ENCODE measurements at regions not wholly inside any gene's neighbourhood (a gene's known extent, or its start where the extent isn't known, plus 50 kb on each side); places are given as distances from the start of the nearest gene placed in this dataset.

DNA sequence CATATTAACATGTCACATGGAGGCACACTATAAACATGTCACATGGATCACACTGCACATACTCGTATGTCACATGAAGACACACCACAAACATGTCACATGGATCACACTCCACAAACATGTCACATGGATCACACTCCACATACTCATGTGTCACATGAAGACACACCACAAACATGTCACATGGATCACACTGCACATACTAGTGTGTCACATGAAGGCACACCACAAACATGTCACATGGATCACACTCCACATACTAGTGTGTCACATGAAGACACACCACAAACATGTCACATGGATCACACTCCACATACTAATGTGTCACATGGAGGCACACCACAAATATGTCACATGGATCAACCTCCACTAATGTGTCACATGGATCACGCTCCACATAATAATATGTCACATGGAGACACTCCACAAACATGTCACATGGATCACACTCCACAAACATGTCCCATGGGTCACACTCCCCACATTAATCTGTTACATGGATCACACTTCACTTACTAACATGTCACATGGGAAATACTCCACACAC lies 195.6 kb upstream of the PFKP start:
- TF ChIP-seq ZSCAN18 (CRISPR knock-in tag; IDR thresholded peaks at IDR 0.05), result no peak
- TF ChIP-seq MXD4 (CRISPR knock-in tag; IDR thresholded peaks at IDR 0.05; ENCODE audit: borderline replicate concordance), result no peak
- no peak for TF ChIP-seq MYBL2 (CRISPR knock-in tag; IDR thresholded peaks at IDR 0.05)
- TF ChIP-seq, protein P1, sequence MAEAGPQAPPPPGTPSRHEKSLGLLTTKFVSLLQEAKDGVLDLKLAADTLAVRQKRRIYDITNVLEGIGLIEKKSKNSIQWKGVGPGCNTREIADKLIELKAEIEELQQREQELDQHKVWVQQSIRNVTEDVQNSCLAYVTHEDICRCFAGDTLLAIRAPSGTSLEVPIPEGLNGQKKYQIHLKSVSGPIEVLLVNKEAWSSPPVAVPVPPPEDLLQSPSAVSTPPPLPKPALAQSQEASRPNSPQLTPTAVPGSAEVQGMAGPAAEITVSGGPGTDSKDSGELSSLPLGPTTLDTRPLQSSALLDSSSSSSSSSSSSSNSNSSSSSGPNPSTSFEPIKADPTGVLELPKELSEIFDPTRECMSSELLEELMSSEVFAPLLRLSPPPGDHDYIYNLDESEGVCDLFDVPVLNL (CRISPR knock-in tag; IDR thresholded peaks at IDR 0.05; ENCODE audit: borderline replicate concordance, low read depth), result no peak
- no peak for TF ChIP-seq IRF1 (CRISPR knock-in tag; IDR thresholded peaks at IDR 0.05)
- no peak for TF ChIP-seq OVOL2 (CRISPR knock-in tag; IDR thresholded peaks at IDR 0.05; ENCODE audit: borderline replicate concordance)
- DNase-seq (ENCODE audit: low spot score), result no peak
- Mint-ChIP-seq H3K27me3 (ENCODE audit: low read depth) (peaks cover 15% of the 10 kb centered on the region), H3K36me3 (peaks cover 8% of the 10 kb centered on the region), H3K4me3 (no peak overlapping the region), H3K9me3 (peaks cover 36% of the 10 kb centered on the region), H3K27ac (no peak overlapping the region), H3K4me1 (peaks cover 17% of the 10 kb centered on the region)
- ATAC-seq, result no peak
- ChIA-PET CTCF (no interaction called here), POLR2A (no interaction called here)

GRCh38 chr10:2870654-2871053 lies 196.7 kb upstream of the PFKP start:
- H3K27me3 Mint-ChIP-seq (ENCODE audit: low read depth), result peaks cover 15% of the 10 kb centered on the region
- POLR2A ChIA-PET, result interaction anchor here (0.6 kb wide), 1 partner anchor 1159 kb away, joined by 3 read pairs; no protein-coding TSS in a partner anchor
- DNase-seq (ENCODE audit: low spot score) (no peak), ATAC-seq (no peak)
- CTCF ChIA-PET, result no interaction called here
- H3K9me3 Mint-ChIP-seq, result peaks cover 36% of the 10 kb centered on the region
- H3K36me3 Mint-ChIP-seq, result peaks cover 8% of the 10 kb centered on the region
- H3K27ac Mint-ChIP-seq, result no peak overlapping the region
- no peak overlapping the region for H3K4me3 Mint-ChIP-seq
- H3K4me1 Mint-ChIP-seq, result peaks cover 22% of the 10 kb centered on the region
- TF ChIP-seq TP53 (CRISPR knock-in tag; IDR thresholded peaks at IDR 0.05), result no peak
- no peak for TF ChIP-seq ZNF138 (CRISPR knock-in tag; conservative IDR thresholded peaks at IDR 0.05)
- TF ChIP-seq, protein P2, sequence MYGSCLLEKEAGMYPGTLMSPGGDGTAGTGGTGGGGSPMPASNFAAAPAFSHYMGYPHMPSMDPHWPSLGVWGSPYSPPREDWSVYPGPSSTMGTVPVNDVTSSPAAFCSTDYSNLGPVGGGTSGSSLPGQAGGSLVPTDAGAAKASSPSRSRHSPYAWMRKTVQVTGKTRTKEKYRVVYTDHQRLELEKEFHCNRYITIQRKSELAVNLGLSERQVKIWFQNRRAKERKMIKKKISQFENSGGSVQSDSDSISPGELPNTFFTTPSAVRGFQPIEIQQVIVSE (CRISPR knock-in tag; IDR thresholded peaks at IDR 0.05; ENCODE audit: borderline replicate concordance), result no peak
- no peak for TF ChIP-seq ZNF396 (CRISPR knock-in tag; IDR thresholded peaks at IDR 0.05; ENCODE audit: borderline replicate concordance)
- TF ChIP-seq, protein P1 (CRISPR knock-in tag; IDR thresholded peaks at IDR 0.05; ENCODE audit: borderline replicate concordance, low read depth), result no peak
- no peak for TF ChIP-seq NFYB (CRISPR knock-in tag; conservative IDR thresholded peaks at IDR 0.05; ENCODE audit: low read depth)

DNA sequence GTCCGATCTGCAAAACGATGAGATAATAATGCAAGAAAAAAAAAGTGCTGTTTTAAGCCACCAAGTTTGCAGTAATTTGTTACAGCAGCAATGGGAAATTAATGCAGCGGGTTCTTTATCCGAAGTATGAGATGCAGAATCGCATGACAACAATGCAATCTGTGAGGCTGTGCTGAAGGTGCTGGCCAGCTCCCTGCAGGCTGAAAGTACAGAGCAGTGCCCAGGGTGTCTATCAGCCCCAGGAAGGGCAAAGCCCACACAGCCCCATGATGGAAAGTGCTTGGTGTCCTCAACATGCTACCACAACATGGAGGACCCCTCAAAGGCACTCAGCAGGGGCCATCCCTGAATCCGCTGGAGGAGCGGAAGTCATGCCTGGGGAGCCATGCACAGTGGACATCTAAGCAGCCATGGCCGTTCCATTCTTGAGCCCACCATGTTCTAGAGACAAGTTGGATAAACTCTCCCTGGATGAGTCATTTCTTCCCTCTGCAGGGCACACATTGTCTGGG lies 199.5 kb upstream of the PFKP start:
- TF ChIP-seq ZNF423 (CRISPR knock-in tag; IDR thresholded peaks at IDR 0.05), result no peak
- no peak for TF ChIP-seq TEAD1 (CRISPR knock-in tag; IDR thresholded peaks at IDR 0.05)
- no peak for TF ChIP-seq OVOL2 (CRISPR knock-in tag; IDR thresholded peaks at IDR 0.05; ENCODE audit: borderline replicate concordance)
- no peak for TF ChIP-seq RORB (CRISPR knock-in tag; IDR thresholded peaks at IDR 0.05)
- no peak for TF ChIP-seq ZBTB43 (CRISPR knock-in tag; IDR thresholded peaks at IDR 0.05)
- no peak for TF ChIP-seq JAZF1 (CRISPR knock-in tag; IDR thresholded peaks at IDR 0.05)
- peaks cover 13% of the 10 kb centered on the region for H3K27me3 Mint-ChIP-seq (ENCODE audit: low read depth)
- ChIA-PET POLR2A (no interaction called here), CTCF (no interaction called here)
- H3K4me3 Mint-ChIP-seq, result no peak overlapping the region
- H3K9me3 Mint-ChIP-seq, result peaks cover 28% of the 10 kb centered on the region
- H3K4me1 Mint-ChIP-seq, result peaks cover 22% of the 10 kb centered on the region
- DNase-seq (ENCODE audit: low spot score) (no peak), ATAC-seq (no peak)
- H3K27ac Mint-ChIP-seq, result no peak overlapping the region
- peaks cover 8% of the 10 kb centered on the region for H3K36me3 Mint-ChIP-seq
